SK-N-SH (cell line): ENCODE measurements at regions not wholly inside any gene's neighbourhood (a gene's known extent, or its start where the extent isn't known, plus 50 kb on each side); places are given as distances from the start of the nearest gene placed in this dataset.
"Not testable (repeated sequence)": the region's sequence is repeated elsewhere in the genome, so short reads cannot be mapped to it uniquely, and the experiment has no call there.

ENCODE experiments used
- CTCF ChIA-PET: fragments of 300-600, 350-600 bp; formaldehyde crosslinking; extraction: SDS; loops from one replicate; lab custom pipeline; 2021; lab: Yijun Ruan, JAX
- POLR2A ChIA-PET: fragments of 350-600 bp; sonication (Branson Sonifier 250); formaldehyde crosslinking; extraction: SDS; loops from one replicate; lab custom pipeline; 2020; ENCODE audit warnings: antibody characterized with exemption, inconsistent platforms; lab: Yijun Ruan, JAX
- DNase-seq: peaks from one replicate; pipeline ENCODE4 v3.0.0; 2012
- H2AFZ ChIP-seq: fragments of 200-600 bp; sonication (generic); 2 replicates; pipeline ENCODE4 v1.8.1; 2016; ENCODE audit warnings: antibody characterized with exemption, mild to moderate bottlenecking, low read depth
- H3F3A ChIP-seq: fragments of 200-600 bp; sonication (generic); replicated peaks from 2 replicates; pipeline ENCODE3; 2016; ENCODE audit warnings: antibody characterized with exemption, mild to moderate bottlenecking; ENCODE audit not compliant: insufficient read depth
- H3K27ac ChIP-seq, 2 experiments: fragments of 200-500 bp in 1 of 2; fragments of 200-600 bp in 1 of 2; sonication (Bioruptor generic) in 1 of 2; sonication (generic), shearing (Covaris generic) in 1 of 2; 2 replicates each; pipeline versions ENCODE4 v1.5.1 to v1.6.1; 2014 to 2016; ENCODE audit warnings: low read depth in 2 of 2, inconsistent platforms in 1 of 2, low read length in 1 of 2, mild to moderate bottlenecking in 1 of 2, mixed read lengths in 1 of 2
- H3K27me3 ChIP-seq: fragments of 200-600 bp; sonication (generic), shearing (Covaris generic); 2 replicates; pipeline ENCODE4 v1.6.1; 2016; ENCODE audit warnings: mixed run types; ENCODE audit not compliant: insufficient read depth
- H3K36me3 ChIP-seq, 2 experiments: fragments of 200-500 bp in 1 of 2; fragments of 200-600 bp in 1 of 2; sonication (Bioruptor generic) in 1 of 2; sonication (generic) in 1 of 2; replicated peaks in 1 of 2; 2 replicates each; pipeline versions ENCODE3 to v1.5.1; 2014 to 2016; ENCODE audit warnings: low read length in 1 of 2, mild to moderate bottlenecking in 1 of 2; ENCODE audit not compliant: insufficient read depth in 2 of 2, control insufficient read depth in 1 of 2
- H3K4me1 ChIP-seq, 2 experiments: fragments of 200-500 bp in 1 of 2; fragments of 200-600 bp in 1 of 2; sonication (Bioruptor generic) in 1 of 2; sonication (generic), shearing (Covaris generic) in 1 of 2; 2 replicates each; pipeline versions ENCODE4 v1.5.1 to v1.6.1; 2014 to 2016; ENCODE audit warnings: low read depth in 1 of 2, low read length in 1 of 2, mixed run types in 1 of 2; ENCODE audit not compliant: insufficient read depth in 2 of 2, control insufficient read depth in 1 of 2
- H3K4me2 ChIP-seq: fragments of 200-600 bp; sonication (generic), shearing (Covaris generic); 2 replicates; pipeline ENCODE4 v1.6.1; 2017; ENCODE audit warnings: mixed run types
- H3K4me3 ChIP-seq, 2 experiments: fragments of 200-500 bp in 1 of 2; fragments of 200-600 bp in 1 of 2; sonication (Bioruptor generic) in 1 of 2; sonication (generic), shearing (Covaris generic) in 1 of 2; 2 replicates each; pipeline versions ENCODE4 v1.5.1 to v1.8.1; 2014 to 2016; ENCODE audit warnings: low read depth in 2 of 2, inconsistent platforms in 1 of 2, low read length in 1 of 2, mild to moderate bottlenecking in 1 of 2, mixed read lengths in 1 of 2, moderate library complexity in 1 of 2
- H3K79me2 ChIP-seq: fragments of 200-600 bp; sonication (generic); 2 replicates; pipeline ENCODE4 v1.8.1; 2017; ENCODE audit warnings: mild to moderate bottlenecking; ENCODE audit not compliant: insufficient read depth
- H3K9ac ChIP-seq: fragments of 200-600 bp; sonication (generic); 2 replicates; pipeline ENCODE4 v1.6.1; 2017; ENCODE audit warnings: mixed run types
- H3K9me2 ChIP-seq: fragments of 200-600 bp; sonication (generic); 2 replicates; pipeline ENCODE4 v1.6.1; 2017; ENCODE audit warnings: mixed run types
- H3K9me3 ChIP-seq: fragments of 200-600 bp; sonication (generic); 2 replicates; pipeline ENCODE4 v1.6.1; 2017; ENCODE audit warnings: mixed run types, mild to moderate bottlenecking, moderate library complexity
- H4K20me1 ChIP-seq: fragments of 200-600 bp; sonication (generic); 2 replicates; pipeline ENCODE4 v1.6.1; 2017; ENCODE audit warnings: mild to moderate bottlenecking, mixed run types; ENCODE audit not compliant: insufficient read depth
- CHD2 ChIP-seq: fragments of 150-350 bp; IDR thresholded peaks from 2 replicates; pipeline ENCODE4 v1.6.1; 2018; ENCODE audit warnings: low read length; ENCODE audit not compliant: partially characterized antibody
- ELF1 ChIP-seq: IDR thresholded peaks from 2 replicates; pipeline ENCODE4 v1.4.0; 2012
- EZH2phosphoT487 ChIP-seq: fragments of 200-600 bp; sonication (generic); IDR thresholded peaks from 2 replicates; pipeline ENCODE4 v1.6.1; 2017; ENCODE audit warnings: low read depth, mixed run types, mild to moderate bottlenecking, antibody characterized with exemption, moderate library complexity, borderline replicate concordance
- POLR2AphosphoS5 ChIP-seq: IDR thresholded peaks from 2 replicates; pipeline ENCODE4 v1.6.1; 2012; ENCODE audit warnings: low read depth, low read length
- RAD21 ChIP-seq: IDR thresholded peaks from 2 replicates; pipeline ENCODE4 v1.6.1; 2012; ENCODE audit warnings: mild to moderate bottlenecking, low read length
- SMC3 ChIP-seq: IDR thresholded peaks from 2 replicates; pipeline ENCODE4 v1.6.1; 2012; ENCODE audit warnings: low read depth, low read length, improper control_type of control experiment
- WGBS: methylation state at CpG from one replicate; pipeline ENCODE4 v1.1.6; 2017; ENCODE audit warnings: low lambda C conversion rate; 5-methylcytosine and 5-hydroxymethylcytosine counted together
- TF ChIP-seq, protein P1 (sequence below): fragments of 200-600 bp; sonication (generic); IDR thresholded peaks from 2 replicates; pipeline ENCODE4 v1.6.1; 2017; ENCODE audit warnings: antibody characterized with exemption, mild to moderate bottlenecking, moderate library complexity

GRCh38 chr2:31764169-31764568, 183.4 kb upstream of the SRD5A2 start (continued):
- TF ChIP-seq, protein P1, sequence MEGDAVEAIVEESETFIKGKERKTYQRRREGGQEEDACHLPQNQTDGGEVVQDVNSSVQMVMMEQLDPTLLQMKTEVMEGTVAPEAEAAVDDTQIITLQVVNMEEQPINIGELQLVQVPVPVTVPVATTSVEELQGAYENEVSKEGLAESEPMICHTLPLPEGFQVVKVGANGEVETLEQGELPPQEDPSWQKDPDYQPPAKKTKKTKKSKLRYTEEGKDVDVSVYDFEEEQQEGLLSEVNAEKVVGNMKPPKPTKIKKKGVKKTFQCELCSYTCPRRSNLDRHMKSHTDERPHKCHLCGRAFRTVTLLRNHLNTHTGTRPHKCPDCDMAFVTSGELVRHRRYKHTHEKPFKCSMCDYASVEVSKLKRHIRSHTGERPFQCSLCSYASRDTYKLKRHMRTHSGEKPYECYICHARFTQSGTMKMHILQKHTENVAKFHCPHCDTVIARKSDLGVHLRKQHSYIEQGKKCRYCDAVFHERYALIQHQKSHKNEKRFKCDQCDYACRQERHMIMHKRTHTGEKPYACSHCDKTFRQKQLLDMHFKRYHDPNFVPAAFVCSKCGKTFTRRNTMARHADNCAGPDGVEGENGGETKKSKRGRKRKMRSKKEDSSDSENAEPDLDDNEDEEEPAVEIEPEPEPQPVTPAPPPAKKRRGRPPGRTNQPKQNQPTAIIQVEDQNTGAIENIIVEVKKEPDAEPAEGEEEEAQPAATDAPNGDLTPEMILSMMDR: no peak
- TF ChIP-seq ELF1 (no peak), SMC3 (no peak), CHD2 (no peak), POLR2AphosphoS5 (no peak)

DNA sequence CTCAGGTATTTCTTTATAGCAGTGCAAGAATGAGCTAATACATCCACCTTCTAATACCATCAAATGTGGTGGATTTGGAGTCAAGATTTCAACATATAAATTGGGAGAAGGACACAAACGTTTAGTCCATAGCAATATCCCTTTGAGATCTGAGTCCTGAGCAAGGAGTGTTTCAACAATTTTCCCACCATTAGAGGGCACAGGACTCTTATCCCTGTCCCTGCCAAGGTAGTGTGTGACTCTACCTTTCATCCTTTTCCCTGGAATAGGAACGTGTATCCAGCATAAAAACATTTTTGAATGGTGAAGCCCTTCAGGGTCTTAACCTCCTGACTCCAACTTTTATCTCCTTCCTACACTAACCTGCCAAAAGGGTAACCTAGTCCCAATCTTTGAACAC, 181.3 kb upstream of the SRD5A2 start:
- TF ChIP-seq RAD21: peak; percentile 30; the same call in 1 of the 2 replicates
- no peak for TF ChIP-seq EZH2phosphoT487
- H3K36me3 ChIP-seq: no peaks in the 10 kb centered on the region
- H3K4me1 ChIP-seq: no peaks in the 10 kb centered on the region
- no peaks in the 10 kb centered on the region for H3K27me3 ChIP-seq
- H3K4me3 ChIP-seq: no peak overlapping the region
- no peak overlapping the region for H2AFZ ChIP-seq
- no peak overlapping the region for H3K9ac ChIP-seq
- 3% methylated on average over 2 of the region's 2 CpGs for WGBS
- H4K20me1 ChIP-seq: no peaks in the 10 kb centered on the region
- H3K4me2 ChIP-seq: no peak overlapping the region
- no peaks in the 10 kb centered on the region for H3F3A ChIP-seq
- H3K9me2 ChIP-seq: no peaks in the 10 kb centered on the region
- H3K9me3 ChIP-seq: no peaks in the 10 kb centered on the region
- ChIA-PET POLR2A (no interaction called here), CTCF (no interaction called here)
- DNase-seq: no peak
- H3K27ac ChIP-seq: no peak overlapping the region
- H3K79me2 ChIP-seq: no peaks in the 10 kb centered on the region

GRCh38 chr2:31757351-31757750, 176.6 kb upstream of the SRD5A2 start:
- H4K20me1 ChIP-seq, H3K9ac ChIP-seq, H3K9me2 ChIP-seq, DNase-seq, H3K36me3 ChIP-seq, H3F3A ChIP-seq, H3K27me3 ChIP-seq, H3K4me2 ChIP-seq, POLR2A ChIA-PET, H3K79me2 ChIP-seq, H2AFZ ChIP-seq, H3K4me1 ChIP-seq, CTCF ChIA-PET, H3K4me3 ChIP-seq, H3K9me3 ChIP-seq, H3K27ac ChIP-seq: not testable (repeated sequence)
- WGBS: 23% methylated on average over 2 of the region's 2 CpGs

- 28% methylated on average over 12 of the region's 13 CpGs for WGBS
- H3K27ac ChIP-seq, H2AFZ ChIP-seq, DNase-seq, H3K4me1 ChIP-seq, H3K9ac ChIP-seq, H3K27me3 ChIP-seq, H3K9me2 ChIP-seq, H3K9me3 ChIP-seq, H3K4me3 ChIP-seq, H3K79me2 ChIP-seq, CTCF ChIA-PET, H3F3A ChIP-seq, H3K36me3 ChIP-seq, POLR2A ChIA-PET, H3K4me2 ChIP-seq, H4K20me1 ChIP-seq: not testable (repeated sequence)
These were observed 168.0 kb upstream of the SRD5A2 start for GRCh38 chr2:31748746-31749145.
